Suprapubic skin (tissue), 4 donors: ENCODE measurements at regions not wholly inside any gene's neighbourhood (a gene's known extent, or its start where the extent isn't known, plus 50 kb on each side); places are given as distances from the start of the nearest gene placed in this dataset.

Experiments used
- CTCF ChIP-seq, 2 donors: fragments of 200-600 bp in 1 of 2; fragments of 450-650 bp in 1 of 2; sonication (generic) in 1 of 2; IDR thresholded peaks; one replicate each; pipeline ENCODE4 v1.5.1; 2016 to 2019; ENCODE audit warnings: antibody characterized with exemption in 2 of 2, mild to moderate bottlenecking in 1 of 2, moderate library complexity in 1 of 2
- POLR2A ChIP-seq, 2 donors: fragments of 450-650 bp; IDR thresholded peaks; one replicate each; pipeline ENCODE4 v1.6.1; 2017; ENCODE audit warnings: antibody characterized with exemption in 2 of 2, mild to moderate bottlenecking in 2 of 2, moderate library complexity in 2 of 2
- POLR2AphosphoS5 ChIP-seq, 3 donors: sonication (generic); formaldehyde crosslinking; IDR thresholded peaks; one replicate each; pipeline ENCODE4 v1.6.1; 2017; ENCODE audit warnings: antibody characterized with exemption in 3 of 3

GRCh38 chr16:9412915-9413264 lies 321.4 kb downstream of the HAPSTR1 start:
- TF ChIP-seq CTCF (IDR thresholded peaks at IDR 0.05) (no peak), POLR2A (IDR thresholded peaks at IDR 0.05) (no peak), POLR2AphosphoS5 (IDR thresholded peaks at IDR 0.05) (no peak)
